Stimulated activated CD8-positive, alpha-beta memory T cell treated with anti-CD3 and anti-CD28 coated beads, Interleukin-4, amount 100 ng/mL, for 4 hours (primary cell): ENCODE measurements at regions not wholly inside any gene's neighbourhood (a gene's known extent, or its start where the extent isn't known, plus 50 kb on each side); places are given as distances from the start of the nearest gene placed in this dataset.

Source experiments
- DNase-seq, 2 donors: peaks; one replicate each; pipeline ENCODE4 v3.0.0-alpha.2; 2020; ENCODE audit warnings: low read depth in 2 of 2, low spot score in 1 of 2

DNA sequence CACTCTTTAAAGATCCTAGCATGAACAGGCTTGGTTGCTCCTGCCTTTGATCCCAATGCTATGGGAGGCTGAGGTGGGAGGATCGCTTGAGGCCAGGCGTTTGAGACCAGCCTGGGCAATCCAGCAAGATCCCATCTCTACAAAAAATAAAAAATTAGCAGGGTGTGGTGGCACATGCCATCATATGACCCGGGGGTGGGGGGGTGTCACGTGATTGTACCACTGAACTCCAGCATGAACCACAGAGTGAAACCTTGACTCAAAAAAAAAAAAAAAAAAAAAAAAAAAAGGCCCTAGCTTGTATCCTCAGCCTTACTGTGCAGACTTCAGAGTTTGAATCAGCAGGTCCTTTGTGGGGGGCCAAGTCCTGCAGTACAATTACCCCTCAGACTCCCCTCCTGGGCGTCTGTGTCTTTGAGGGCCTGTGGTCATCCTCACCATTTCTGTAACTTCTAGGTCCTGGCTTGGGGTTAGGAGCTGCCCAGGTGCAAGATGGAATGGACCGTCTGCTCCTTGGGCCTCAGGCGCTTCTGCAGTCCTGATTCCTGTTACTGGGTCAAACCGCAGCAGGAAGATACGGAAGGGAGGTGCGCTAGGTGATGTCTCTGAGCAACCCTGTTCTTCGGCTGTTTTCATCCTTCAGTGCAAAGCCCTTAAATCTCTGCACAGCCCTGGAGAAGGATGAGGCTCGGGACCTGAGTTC, 208.1 kb downstream of the CTTN start:
- no peak for DNase-seq

DNA sequence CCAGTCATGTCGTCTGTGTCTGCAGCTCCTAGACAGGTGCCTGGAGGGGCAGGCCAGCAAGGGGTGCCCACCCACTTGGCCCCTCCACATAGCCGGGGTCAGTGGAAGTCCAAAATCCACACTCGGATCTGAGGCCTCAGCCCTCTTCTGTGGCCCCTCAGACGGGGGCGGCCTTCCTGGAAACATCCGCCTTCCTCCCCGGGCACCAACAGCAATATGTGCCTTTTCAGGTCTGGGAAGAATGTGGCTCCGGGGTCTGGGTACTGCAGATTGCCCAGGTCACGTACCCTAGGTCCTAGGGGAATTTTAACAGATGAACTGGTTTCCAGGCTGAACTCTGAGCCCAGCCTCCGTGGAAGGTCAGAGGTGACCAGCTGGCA, 208.6 kb downstream of the CTTN start:
- no peak for DNase-seq

DNA sequence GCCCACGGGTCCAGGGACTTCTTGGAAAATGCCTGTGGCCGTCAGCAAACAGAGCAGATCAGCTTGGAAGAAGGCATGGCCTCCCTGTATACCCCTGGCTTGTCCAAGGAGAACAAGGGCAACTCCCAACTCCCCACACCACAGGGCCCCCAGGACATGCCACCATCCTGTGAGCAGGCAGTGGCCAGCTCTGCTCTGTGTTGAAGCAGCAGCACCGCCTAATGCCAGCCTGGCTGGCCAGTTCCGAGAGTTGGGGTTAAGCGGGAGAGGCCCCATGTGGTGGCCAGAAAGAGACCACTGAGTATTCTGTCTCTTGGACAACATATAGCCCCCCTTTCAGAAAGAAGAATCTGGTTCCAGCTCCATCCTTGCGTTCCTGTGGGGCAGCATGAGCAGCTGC, 209.2 kb downstream of the CTTN start:
- no peak for DNase-seq

DNA sequence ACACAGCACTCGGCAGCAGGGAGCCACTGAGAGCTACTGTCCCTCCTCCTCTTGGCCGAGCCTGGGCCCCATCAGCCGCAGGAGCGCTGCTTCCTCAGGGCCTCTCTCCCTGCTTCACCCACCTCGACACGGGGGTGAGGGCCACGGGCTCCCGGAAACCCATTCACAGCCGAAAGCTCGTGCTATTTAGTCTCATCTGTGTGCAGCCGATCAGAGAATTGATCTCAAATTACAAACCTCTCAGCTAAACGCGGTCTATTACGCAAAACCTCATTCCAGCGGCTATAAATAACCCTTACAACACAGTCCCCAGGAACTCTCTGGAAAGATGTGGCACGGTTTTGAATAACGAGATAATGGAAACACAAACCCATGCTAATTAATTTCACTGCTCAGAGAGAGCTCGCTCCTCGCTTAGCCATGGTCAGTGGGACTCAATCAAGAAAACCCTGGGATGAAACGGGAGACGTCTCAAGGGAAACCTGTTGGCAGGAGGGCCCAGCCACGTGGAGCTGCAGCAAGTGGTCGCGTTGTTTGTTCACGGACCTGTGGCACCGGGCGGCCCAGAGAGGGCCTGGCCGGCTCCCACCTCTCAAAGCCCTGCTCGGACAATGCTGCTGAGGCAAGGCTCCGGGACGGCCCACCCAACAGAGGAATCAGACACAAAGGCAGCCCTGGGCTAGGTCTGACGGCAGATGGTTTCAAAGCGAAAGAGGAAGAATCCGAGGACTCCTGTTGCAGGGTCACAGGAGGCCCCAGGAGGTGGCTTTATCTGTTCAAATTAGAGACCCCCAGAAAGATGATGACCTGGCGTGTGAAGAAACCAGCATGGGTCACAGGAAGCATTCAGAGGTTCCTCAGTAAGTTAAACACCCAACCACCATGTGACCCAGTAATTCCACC, 210.5 kb downstream of the CTTN start:
- DNase-seq: no peak

DNA sequence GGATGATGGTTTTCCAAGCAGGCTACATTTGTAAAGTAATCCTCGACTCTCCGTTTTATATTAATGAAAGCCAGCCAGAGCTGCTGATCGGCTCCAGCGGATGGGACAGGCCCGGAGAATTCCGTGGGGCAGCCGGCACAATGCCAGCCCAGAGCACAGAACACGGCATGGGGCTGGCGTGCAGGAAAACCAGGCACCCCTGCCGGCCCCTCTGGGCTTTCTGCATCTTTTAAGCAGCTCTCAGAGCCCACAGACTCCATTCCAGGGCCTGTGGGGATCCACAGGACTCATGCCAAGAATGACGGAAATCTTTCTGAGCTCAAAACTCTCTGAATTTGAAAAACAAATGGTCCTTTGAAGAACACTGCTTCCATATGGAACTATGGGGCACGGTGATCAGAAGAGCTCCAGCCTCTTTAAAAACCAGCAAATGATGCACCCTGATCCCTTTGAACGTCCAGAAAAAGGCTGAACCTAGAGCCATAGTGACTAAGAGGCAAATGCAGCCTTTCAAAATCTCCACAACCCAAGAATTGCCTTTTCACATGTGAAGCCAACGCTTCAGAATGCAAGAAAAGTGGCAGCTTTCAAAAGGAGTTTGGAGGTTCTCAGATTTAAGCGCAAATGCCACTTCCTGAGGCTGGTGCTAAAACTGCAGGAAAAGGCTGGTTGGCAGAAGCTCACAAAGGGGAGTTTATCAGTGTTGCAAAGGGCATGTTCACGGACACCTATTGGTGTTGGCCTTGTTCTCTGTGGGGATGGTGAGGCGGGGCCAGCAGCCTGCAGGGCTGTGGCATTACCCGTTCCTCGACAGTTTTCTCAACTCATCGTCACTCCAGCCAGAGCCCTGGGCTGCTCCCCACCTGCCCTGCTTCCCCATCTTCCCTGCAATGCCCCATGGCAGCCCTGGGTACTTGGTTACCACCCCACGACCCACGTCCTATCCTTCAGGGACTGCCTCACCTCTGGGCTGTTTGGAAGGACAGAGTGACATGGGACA, 212.5 kb downstream of the CTTN start:
- DNase-seq: no peak

DNA sequence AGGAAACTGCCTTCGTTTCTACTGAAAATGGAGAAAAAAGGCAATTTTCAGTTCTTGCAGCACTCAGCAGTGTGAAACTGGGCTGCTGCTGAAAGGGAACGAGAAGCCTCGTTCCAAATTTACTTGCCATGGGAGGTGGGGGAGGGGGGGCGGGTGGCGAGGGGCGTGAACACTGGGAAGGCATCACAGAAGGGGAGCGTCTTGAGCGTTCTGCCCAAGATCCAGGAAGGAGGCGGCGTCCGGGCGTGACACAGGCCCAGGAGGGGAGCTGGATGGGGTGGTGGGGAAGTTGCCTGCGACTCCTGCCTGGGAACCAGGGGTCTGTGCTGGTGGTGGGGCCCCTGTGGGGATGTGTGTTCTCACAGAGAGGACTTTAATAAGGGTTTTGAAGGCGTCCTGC, 213.5 kb downstream of the CTTN start:
- no peak for DNase-seq

DNA sequence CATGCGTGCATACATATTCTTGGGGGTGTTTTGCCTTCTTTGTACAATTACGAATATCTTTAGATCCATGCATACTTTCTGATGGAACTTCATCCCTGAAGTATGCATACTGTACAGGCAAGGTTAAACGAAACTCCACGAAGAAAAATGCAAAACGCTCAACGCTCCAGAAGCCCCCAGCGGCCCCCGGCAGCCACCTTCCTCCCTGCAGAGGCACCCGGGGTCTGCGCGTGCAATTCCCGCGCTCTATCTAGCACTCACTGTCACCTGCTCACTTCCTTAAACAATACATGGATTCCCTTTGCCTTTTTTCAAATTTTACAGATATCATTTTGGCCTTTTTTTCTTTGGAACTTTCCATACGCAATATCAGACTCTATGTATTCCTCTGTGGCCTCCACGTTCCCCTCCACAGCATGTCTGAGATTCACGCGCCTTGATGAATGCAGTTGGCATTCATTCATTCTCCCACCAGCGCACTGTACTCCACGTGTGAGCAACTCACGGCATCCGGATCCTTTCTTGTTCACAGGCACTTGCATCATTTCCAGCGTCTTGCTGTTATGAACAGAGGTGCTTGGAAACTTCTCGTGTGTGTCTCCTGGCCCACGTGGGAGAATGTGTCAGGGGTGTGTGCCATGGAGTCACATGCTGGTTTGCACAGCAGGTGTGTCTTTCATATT, 214.3 kb downstream of the CTTN start:
- DNase-seq: no peak

DNA sequence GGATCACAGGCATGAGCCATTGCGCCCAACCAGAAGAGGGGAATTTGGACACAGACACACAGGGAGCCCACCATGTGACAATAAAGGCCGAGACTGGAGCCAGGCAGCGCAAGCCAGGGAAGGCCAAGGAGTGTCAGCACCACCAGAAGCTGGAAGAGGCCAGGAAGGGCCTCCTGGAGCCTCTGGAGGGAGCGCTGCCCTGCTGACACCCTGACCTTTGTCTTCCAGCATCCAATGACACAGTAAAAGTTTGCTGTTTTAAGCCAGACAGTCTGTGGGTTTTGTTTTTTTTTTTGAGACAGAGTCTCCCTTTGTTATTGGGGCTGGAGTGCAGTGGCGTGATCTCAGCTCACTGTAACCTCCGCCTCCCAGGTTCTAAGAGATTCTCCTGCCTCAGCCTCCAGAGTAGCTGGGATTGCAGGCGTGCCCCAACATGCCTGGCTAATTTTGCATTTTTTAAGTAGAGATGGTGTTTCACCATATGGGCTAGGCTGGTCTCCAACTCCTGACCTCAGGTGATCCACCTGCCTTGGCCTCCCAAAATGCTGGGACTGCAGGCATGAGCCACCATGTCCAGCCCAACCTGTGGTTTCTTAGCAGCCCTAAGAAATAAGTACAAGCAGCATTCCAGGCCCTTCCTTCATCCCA, 215.8 kb downstream of the CTTN start:
- no peak for DNase-seq

DNA sequence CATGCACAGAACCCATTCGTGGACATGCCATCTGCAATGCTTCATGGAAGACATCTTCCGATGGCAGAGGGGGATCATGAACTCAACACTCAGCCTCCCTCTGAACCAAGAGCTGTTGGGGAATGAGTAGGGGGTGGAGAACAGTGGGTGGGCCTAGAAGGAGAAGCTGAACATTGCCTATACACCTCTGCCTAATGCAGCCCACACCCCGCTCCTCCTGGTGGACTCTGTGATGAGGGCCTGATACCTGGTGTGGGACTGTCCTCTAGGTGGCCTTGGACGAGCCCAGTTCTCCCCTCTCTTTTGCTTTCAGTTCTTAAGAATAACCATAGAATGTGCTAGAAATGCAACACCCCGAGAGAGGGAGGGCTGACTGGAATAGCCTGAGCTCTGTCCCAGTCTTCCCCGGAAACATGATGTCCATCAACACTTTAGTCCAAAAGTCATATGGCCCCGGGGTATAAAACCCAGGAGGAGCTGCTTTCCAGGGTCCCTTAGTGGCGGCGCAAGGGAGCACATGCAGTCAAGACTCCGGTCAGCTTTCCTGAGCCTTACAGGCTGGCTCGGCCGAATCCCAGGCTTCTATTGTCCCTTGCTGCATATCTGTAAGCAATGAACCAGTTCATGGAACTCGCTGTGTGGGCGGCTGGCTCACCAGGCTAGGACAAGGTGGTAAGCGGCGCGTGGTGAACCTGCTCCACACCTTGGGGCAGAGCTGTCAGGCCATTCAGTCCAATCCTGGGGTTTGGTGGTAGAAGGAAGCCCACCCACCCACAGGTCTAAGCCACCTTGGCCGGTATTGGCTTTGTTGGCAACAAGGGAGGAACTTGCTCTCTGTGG, 216.9 kb downstream of the CTTN start:
- DNase-seq: no peak

DNA sequence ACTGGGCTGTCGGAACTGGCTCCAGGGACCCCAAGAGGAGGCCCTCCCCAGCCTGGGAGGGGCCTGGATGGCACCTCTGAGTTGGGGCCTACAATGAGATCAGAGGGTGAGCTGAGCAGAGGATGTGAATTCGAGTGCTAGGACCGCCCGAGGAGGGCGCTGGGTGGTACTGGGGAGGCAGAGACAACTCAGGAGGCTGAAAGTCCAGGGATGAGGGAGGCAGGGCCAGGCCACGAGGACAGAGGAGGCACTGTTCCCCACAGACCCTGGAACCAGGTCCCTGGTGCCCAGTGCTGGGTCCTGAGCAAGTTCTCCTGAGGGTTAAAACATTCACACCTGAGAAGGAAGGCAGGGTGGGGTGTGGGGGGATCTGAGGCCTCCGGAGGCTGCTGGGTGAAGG, 218.0 kb downstream of the CTTN start:
- no peak for DNase-seq

DNA sequence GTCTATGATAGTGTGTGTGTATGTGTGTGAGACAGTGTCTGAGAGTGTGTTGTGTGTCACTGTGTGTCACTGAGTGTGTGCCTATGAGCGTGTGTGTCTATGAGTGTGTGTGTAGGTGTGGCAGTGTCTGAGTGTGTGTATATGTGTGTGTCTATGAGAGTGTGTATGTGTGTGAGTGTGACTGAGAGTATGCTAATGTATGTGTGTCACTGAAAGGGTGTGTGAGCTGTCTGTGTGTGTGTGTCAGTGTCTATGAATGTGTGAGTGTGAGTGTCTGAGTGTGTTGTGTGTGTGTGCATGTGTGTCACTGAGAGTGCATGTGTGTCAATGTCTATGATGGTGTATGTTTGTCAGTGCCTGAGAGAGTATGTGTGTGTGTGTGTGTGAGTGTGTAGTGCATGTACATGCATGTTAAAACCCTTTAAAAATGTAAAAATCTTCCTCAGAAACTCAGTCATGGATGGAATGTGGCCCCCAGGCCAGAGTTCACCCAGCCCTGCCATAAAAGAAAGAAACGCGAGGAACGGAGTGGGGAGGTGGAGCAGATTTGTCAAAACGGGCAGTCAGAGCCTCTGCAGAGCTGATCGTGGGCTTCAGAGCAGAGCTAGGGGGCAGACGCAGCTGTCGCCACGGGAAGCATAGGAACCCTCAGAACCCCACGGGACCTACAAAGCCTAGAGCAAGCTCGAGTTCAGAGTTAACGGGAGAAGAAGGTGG, 218.8 kb downstream of the CTTN start:
- no peak for DNase-seq

DNA sequence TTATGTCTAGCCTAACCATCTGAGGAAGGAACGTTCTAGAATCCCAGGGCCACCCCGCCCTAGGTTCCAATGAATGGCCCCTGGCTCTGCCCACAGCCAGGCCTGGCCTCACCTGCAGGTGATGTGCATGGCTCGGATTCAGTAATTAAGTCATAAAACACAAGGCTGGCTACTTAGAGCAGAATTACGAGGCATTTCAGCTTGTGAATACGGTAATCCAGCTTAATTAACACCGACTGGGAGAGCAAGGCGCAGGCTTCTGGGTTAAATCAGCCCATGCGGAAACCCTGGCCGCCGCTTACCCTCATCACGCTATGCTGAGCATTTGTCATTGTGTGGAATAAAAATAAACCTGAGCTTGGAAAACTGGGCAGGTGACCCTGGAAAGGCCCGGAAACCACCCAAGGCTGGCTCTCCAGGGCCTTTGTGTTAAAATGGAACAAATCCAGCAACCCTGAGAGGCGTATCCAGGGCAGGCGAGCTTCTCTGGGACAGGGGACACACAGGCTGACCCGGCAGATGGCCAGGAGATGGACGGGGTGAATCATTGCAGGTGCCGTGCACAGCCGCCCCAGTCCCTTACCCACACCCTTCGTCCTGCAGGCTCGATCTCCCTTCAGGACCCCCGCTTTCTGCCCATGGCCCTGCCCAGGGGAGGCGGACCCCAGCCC, 220.2 kb downstream of the CTTN start:
- no peak for DNase-seq

DNA sequence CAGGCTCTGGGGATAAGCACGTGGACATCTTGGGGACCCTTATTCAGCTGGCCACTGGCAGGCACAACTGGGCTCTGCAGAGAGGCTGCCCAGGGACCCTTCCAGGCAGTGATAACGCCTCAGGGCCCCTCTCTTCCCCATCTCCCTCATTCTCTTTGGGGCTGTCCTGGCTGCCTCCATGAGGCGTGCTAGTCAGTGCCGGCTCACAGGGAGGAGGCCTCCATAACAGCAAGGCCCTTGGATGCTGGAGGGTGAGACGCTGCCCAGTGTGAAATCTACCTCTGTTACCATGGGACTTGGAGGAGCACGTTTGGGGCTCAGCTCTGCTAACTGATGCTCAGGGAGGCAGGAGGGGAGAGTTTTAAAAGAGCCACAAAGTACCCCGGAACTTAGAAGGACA, 221.3 kb downstream of the CTTN start:
- DNase-seq: no peak

DNA sequence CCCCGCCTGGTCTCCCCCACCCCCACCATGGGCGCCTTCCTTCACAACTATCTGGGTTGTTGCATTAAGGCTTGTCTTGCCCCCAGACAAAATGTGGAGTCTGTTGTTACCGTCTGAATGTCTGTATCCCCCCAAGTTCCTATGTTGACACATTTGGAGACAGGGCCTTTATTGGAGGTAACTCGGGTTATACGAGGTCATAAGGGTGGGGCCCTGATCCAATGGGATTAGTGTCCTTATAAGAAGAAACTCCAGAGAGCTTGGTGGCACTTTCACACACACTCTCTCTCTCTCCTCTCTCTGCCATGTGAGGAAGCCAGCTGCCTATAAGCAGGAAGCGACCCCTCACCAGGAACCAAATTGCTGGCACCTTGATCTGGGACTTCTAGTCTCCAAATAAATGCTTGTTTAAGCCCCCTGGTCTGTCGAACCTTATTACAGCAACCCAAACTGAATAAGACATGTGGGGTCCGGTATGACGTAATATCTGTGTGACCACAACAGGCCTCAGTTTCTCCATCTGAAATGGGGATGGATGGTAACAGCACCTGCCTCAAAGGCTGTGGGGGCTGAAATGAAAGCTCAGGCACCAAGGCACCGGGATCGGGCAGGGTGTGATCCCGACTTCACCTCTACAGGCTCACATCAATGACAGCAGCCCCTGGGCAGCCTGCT, 222.3 kb downstream of the CTTN start:
- no peak for DNase-seq

DNA sequence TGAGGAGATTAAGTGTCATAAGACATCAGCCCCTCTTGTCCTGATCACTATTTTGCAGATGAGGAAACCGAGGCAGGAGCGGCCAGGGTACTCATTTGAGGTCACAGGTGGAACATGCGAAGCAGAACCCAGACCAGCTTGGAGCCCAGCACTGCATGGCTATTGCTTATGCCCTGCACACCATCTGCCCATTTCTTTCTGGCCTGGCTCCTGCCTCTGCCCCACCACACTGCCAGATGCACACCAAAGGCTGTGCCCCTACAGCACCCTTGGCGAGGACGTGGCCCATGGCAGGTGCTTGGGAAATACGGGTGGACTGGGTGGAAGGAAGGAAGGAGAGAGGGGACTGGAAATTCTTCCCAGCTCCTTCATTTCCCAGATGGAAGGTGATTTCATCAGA, 222.9 kb downstream of the CTTN start:
- DNase-seq: no peak

DNA sequence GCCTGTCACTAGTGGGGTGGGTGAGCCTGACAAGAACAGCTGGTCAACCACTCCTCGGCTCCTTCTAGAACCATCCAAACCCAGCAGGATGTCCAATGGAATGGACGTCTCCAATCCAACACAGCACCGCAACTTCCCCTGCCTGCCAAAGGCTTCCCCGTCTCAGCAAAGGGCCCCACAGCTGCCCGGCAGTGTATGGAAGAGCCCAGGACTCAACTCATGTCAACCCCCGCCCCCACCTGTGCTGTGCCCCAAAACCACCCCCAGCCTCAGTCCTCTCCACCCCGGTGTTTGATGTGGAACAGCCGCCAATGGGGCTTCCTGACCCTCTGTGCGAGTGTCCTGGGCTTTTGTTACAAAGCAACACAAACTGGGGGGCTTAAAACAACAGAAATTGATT, 223.8 kb downstream of the CTTN start:
- no peak for DNase-seq

DNA sequence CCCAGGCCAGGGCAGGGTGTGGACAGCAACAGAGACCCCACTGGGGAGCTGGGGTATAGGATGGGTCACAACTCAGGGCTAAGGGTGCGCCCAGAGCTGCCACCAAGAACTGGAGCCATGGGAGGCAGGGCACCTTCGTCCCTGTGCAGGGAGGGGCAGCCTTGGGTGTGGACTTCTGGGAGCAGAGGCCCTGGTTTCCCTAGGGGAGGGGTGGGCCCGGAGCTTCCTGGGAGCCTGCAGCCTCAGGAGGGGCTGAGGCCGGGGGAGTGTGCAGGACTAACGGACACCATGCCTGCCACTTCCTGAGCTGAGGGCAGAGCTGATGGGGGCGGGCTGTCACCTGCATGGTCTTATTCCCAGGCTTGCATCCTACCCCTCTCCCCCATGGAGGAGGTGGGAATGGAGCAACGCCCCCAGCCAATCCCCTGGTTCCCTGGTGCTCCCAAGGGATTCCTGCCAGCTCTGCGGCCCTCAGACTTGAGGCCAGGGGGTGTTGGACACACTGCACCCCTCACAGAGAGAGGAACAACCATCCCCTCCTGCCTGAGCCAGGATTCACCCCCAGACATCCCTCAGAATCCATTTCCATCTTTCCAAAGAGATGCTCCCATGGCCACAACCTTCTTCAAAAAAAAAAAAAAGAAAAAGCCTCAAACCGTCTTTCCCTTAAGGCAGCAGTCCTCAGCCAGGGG, 225.7 kb downstream of the CTTN start:
- DNase-seq: no peak
